ENCODE measurements at regions not wholly inside any gene's neighbourhood (a gene's known extent, or its start where the extent isn't known, plus 50 kb on each side); places are given as distances from the start of the nearest gene placed in this dataset.

- no peak for DNase-seq (ENCODE audit: low read depth)
Observed at GRCh38 chr6:90435207-90435899, 138.7 kb upstream of the BACH2 start.

GRCh38 chr6:90434094-90434493 is 137.5 kb upstream of the BACH2 start:
- DNase-seq (ENCODE audit: low read depth) = no peak

- DNase-seq (ENCODE audit: low read depth) = no peak
Observed at GRCh38 chr6:90432937-90433336, 136.3 kb upstream of the BACH2 start.

DNA sequence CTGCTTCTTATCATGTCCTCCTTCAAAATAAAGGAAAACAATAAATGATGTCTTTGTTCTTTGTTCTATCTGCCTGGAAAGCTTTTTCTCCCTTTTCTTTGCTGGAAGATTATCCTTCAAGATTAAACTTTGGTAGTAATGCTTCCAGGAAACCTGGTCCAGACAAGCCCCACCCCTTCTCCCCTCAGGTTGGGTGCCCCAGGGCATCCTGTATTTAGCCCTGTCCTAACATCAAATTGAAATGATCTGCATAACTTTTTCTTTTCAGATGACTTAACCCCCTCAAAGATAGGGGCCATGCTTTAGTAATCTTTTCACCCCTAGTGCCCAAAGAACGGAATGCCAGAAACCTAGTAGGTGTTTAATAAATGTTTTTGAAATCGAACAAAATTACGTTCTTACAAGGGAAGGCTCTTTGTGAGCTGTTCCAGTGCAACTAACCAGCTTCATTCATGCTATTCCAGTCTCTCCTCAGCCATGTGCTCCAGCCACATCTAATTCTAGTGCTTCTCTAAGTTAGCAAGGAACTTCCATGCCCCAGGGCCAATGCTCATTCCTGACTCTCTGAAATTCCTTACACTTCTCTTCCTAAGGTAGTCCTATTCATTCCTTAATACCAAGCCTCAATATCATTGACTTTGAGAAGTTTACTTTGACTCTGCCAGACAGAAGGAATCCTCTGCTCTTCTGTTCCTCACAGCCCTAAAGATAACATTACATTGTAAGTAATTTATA is 135.6 kb upstream of the BACH2 start:
- no peak for DNase-seq (ENCODE audit: low read depth)

GRCh38 chr6:90431576-90431975 is 134.9 kb upstream of the BACH2 start:
- DNase-seq (ENCODE audit: low read depth) = no peak

DNA sequence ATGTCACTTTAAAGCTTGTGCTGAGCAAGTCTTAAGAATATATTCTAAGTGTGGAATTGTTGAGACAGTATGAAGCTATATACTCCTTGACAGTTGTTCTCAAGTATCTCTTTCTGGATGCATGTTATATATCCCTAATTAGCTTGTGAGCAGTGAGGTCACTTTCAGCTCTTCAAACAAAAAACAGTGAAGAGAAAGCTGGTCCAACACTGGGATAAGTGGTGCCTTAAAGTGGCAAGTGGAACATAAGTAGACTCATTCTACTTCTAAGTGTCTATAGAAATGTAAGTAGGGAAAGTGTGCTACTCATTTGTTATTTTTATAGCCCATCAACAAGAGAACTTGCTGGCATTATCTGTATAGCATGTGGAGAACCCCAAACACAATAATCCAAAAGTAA is 133.1 kb upstream of the BACH2 start:
- no peak for DNase-seq (ENCODE audit: low read depth)

- no peak for DNase-seq (ENCODE audit: low read depth)
Observed at GRCh38 chr6:90428514-90428913, 131.9 kb upstream of the BACH2 start.

- no peak for DNase-seq (ENCODE audit: low read depth)
Observed at GRCh38 chr6:90425161-90425641, 128.6 kb upstream of the BACH2 start.

- no peak for DNase-seq (ENCODE audit: low read depth)
Observed at GRCh38 chr6:90424580-90424979, 127.9 kb upstream of the BACH2 start.

- DNase-seq (ENCODE audit: low read depth) = no peak
Observed at GRCh38 chr6:90421666-90422065, 125.0 kb upstream of the BACH2 start.

GRCh38 chr6:90420500-90420899 is 123.9 kb upstream of the BACH2 start:
- no peak for DNase-seq (ENCODE audit: low read depth)

DNA sequence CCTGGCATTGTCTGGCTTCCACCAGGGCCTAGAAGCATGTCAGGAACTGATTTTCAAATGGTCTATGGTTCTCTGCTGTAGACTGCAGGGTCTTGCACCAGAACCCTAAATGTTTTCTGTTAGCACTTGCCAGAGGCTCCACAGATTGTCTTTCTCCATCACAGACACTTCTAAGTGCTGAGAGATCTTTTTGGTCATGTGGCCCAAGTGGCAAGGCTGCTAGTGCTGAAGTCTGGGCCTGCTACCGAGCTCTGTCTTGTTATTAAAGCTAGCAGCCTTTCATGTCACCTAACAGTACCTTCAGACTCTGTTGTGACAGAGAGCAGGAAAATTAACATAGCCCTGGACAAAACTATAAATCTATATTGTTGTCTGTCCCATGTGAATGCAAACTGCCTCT is 120.7 kb upstream of the BACH2 start:
- no peak for DNase-seq (ENCODE audit: low read depth)

- DNase-seq (ENCODE audit: low read depth) = no peak
Observed at GRCh38 chr6:90416322-90416721, 119.7 kb upstream of the BACH2 start.

DNA sequence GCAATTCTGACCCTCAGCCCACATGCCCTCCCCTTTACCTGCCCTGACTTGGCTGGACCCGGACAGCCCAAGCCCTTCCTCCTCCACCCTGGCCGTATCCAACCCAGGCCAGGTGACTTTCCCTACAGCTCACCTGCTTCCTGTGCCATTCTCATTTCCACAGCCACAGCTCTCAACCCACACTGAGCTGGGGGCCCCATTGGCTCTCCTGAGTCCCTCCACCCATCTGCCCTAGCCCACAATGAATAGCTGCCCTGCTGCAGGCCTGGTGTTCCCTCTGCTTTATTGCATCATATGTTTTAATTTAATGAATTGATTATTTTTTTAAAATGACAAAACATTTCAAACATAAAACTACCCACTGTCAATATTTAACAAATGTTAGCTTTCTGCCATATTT is 118.5 kb upstream of the BACH2 start:
- no peak for DNase-seq (ENCODE audit: low read depth)

GRCh38 chr6:90414352-90414751 is 117.7 kb upstream of the BACH2 start:
- DNase-seq (ENCODE audit: low read depth) = no peak

DNA sequence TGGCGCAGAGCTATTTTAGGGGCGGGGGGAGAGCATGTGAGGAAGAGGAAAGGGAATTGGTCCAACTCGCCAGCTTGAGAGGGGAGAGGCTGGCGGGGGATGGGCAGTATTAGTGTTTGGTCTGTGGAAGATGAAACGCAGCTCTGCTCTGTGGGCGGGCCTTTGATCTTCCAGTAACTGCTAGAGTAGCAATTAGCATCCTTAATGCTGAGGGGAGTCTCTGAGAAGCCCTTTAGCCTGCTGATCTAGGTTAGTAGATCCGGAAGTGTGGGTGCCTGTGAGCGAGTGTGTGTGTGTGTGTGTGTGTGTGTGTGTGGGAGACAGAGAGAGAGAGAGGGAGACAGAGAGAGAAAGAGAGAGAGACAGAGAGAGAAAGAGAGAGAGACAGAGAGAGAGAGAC is 117.2 kb upstream of the BACH2 start:
- peak; percentile 2 for DNase-seq (ENCODE audit: low read depth)

DNA sequence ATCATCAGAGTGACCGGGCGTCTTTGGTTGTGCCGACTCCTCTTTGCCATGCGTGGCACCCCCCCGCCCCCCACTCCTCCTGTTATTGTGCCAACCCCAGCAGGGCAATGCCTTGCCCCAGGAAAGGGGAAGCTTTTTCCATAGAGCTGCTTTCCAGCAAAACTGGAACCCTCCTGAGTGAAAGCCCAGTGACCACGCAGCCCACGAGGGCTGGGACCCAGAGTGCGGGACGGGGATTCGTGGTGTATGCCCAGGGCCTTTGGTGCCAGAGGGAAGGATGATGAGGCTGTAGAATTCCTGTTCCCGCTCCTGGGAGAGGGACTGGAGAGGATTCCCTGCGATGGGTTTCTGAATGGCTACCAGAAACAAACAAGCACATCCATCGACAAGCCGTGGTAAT is 116.8 kb upstream of the BACH2 start:
- no peak for DNase-seq (ENCODE audit: low read depth)

- no peak for DNase-seq (ENCODE audit: low read depth)
Observed at GRCh38 chr6:90412538-90413369, 116.1 kb upstream of the BACH2 start.

GRCh38 chr6:90411292-90411781 is 114.7 kb upstream of the BACH2 start:
- no peak for DNase-seq (ENCODE audit: low read depth)

DNA sequence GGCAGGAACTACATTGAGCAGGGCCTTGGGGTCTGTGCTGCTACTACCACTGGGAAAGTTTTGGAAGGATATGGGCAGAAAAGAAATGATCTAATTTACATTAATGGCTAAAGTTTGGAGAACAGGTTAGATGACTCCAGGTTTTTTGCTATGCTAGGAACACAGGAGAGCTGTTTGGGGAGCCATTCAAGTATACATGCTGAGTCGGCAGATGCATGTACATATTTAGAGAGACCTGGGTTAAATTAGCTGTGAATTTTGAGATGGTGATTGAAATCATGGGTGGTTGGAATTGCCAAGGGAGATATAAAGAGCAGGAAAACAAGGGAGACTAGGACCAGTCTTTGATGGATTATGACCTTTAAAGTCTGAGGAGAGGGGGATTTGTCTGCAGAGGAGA is 113.1 kb upstream of the BACH2 start:
- DNase-seq (ENCODE audit: low read depth) = no peak

GRCh38 chr6:90406957-90407356 is 110.3 kb upstream of the BACH2 start:
- no peak for DNase-seq (ENCODE audit: low read depth)

DNA sequence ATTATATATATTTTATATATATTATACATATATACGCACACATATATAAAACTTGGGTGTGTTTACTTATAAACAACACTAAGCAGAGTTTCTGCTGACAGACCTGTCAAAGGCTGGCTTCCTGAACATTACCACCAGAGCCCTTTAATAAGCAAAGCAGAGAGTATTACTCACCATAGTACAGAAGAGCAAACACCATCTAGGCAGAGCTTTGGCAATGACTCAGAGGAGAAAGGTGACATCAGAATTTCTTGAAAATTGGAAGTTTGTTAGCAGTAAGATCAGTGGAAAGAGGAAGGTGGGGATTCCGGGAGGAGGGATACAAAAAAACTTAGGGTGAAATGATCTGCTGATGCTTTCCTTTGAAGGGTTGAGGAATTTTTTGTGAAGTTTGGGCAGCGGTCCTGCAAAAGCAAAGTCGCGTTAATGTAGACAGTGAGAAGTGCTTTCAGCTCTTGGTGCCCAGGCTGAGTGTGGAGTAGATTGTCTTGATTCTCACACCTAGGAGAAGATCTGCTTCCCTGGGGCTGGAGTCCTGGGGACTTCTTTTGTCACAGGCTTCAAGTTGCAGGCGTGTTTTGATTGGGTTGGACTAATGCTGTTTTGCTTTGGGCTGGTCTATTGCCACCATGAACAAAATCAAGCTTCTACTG is 109.6 kb upstream of the BACH2 start:
- DNase-seq (ENCODE audit: low read depth) = no peak

All from fibroblast of gingiva (primary cell).